Endothelial cell of umbilical vein (primary cell): ENCODE measurements at regions not wholly inside any gene's neighbourhood (a gene's known extent, or its start where the extent isn't known, plus 50 kb on each side); places are given as distances from the start of the nearest gene placed in this dataset.

ENCODE experiments used
- BruUV-seq: library from RNA; stranded (reverse); fragments of 400-500 nt; replicated peaks from 2 replicates; lab custom pipeline; 2021; lab: Mats Ljungman, UMichigan
- CTCF ChIA-PET: fragments of 300-600, 350-600 bp; sonication (Branson Sonifier 250); formaldehyde crosslinking; loops from one replicate; lab custom pipeline; 2021; ENCODE audit warnings: antibody characterized with exemption, inconsistent platforms; lab: Charles Lee
- POLR2A ChIA-PET: fragments of 300-600, 350-600 bp; sonication (Branson Sonifier 250); formaldehyde crosslinking; loops from one replicate; lab custom pipeline; 2021; ENCODE audit warnings: antibody characterized with exemption, inconsistent platforms; lab: Charles Lee
- DNase-seq: peaks from one replicate; pipeline ENCODE4 v3.0.0-alpha.2; 2011; ENCODE audit warnings: low read depth, low spot score
- FAIRE-seq: peaks from 2 replicates; lab custom pipeline; 2011; peaks lifted over from hg19 to GRCh38; lab: Jason Lieb, UNC
- H2AFZ ChIP-seq: 2 replicates; pipeline ENCODE4 v1.6.0; 2012; ENCODE audit warnings: low read depth, low read length, control low read depth, inconsistent platforms
- H3K27ac ChIP-seq: 2 replicates; pipeline ENCODE4 v1.5.1; 2011; ENCODE audit warnings: low read depth, mild to moderate bottlenecking, control low read depth, low read length, moderate library complexity; ENCODE audit not compliant: insufficient read depth
- H3K27me3 ChIP-seq, 2 experiments: 2 replicates each; pipeline versions ENCODE4 v1.6.0 to v1.6.1; 2011; ENCODE audit warnings: low read length in 2 of 2, mixed read lengths in 1 of 2; ENCODE audit not compliant: control insufficient read depth in 2 of 2, insufficient read depth in 2 of 2
- H3K36me3 ChIP-seq, 2 experiments: 2 replicates in 1 of 2; 3 replicates in 1 of 2; pipeline ENCODE4 v1.5.1; 2011; ENCODE audit warnings: low read length in 2 of 2, mild to moderate bottlenecking in 1 of 2, moderate library complexity in 1 of 2; ENCODE audit not compliant: control insufficient read depth in 2 of 2, insufficient read depth in 2 of 2; ENCODE audit errors: extremely low read depth in 1 of 2
- H3K4me1 ChIP-seq: 3 replicates; pipeline ENCODE4 v1.5.1; 2011; ENCODE audit warnings: mild to moderate bottlenecking, low read length; ENCODE audit not compliant: control insufficient read depth, insufficient read depth; ENCODE audit errors: extremely low read depth
- H3K4me2 ChIP-seq: 2 replicates; pipeline ENCODE4 v1.6.1; 2011; ENCODE audit warnings: low read length, control low read depth, mixed read lengths; ENCODE audit not compliant: insufficient read depth
- H3K4me3 ChIP-seq, 3 experiments: fragments of 200-600 bp in 1 of 3; sonication (generic), shearing (Covaris generic) in 1 of 3; replicated peaks in 1 of 3; 2 replicates each; pipeline ENCODE4 v1.5.1; 2011 to 2016; ENCODE audit warnings: control low read depth in 3 of 3, low read length in 3 of 3, mild to moderate bottlenecking in 2 of 3, inconsistent platforms in 1 of 3, low read depth in 1 of 3, moderate library complexity in 1 of 3; ENCODE audit not compliant: insufficient read depth in 1 of 3
- H3K79me2 ChIP-seq: 2 replicates; pipeline ENCODE4 v1.6.0; 2012; ENCODE audit warnings: low read length, inconsistent platforms; ENCODE audit not compliant: control insufficient read depth, insufficient read depth
- H3K9ac ChIP-seq: replicated peaks from 2 replicates; pipeline ENCODE3; 2011; ENCODE audit warnings: low read length, control low read depth; ENCODE audit not compliant: insufficient read depth; ENCODE audit errors: extremely low read depth
- H3K9me1 ChIP-seq: replicated peaks from 3 replicates; pipeline ENCODE4 v1.6.0; 2011; ENCODE audit warnings: mild to moderate bottlenecking, low read length; ENCODE audit not compliant: control insufficient read depth, insufficient read depth; ENCODE audit errors: extremely low read depth
- H3K9me3 ChIP-seq: replicated peaks from 2 replicates; pipeline ENCODE4 v1.5.1; 2012; ENCODE audit warnings: low read length, inconsistent platforms; ENCODE audit not compliant: control insufficient read depth, insufficient read depth
- H4K20me1 ChIP-seq: replicated peaks from 2 replicates; pipeline ENCODE3; 2011; ENCODE audit warnings: mild to moderate bottlenecking, low read length; ENCODE audit not compliant: control insufficient read depth, insufficient read depth; ENCODE audit errors: extremely low read depth
- CTCF ChIP-seq, 2 donors: IDR thresholded peaks; 1 replicate in 1 of 2; 2 replicates in 1 of 2; pipeline ENCODE4 v1.5.1; 2011; ENCODE audit warnings: low read length in 2 of 2, mild to moderate bottlenecking in 2 of 2, moderate library complexity in 2 of 2, control low read depth in 1 of 2, inconsistent platforms in 1 of 2, low read depth in 1 of 2; ENCODE audit not compliant: insufficient read depth in 1 of 2; ENCODE audit errors: extremely low read depth in 1 of 2
- EZH2 ChIP-seq: IDR thresholded peaks from 2 replicates; pipeline ENCODE4 v1.6.1; 2012; ENCODE audit warnings: borderline replicate concordance, low read depth, mild to moderate bottlenecking, moderate library complexity, low read length, inconsistent platforms; ENCODE audit not compliant: severe bottlenecking
- FOS ChIP-seq: IDR thresholded peaks from 2 replicates; pipeline ENCODE4 v1.6.1; 2011; ENCODE audit warnings: mild to moderate bottlenecking, low read length, moderate library complexity, borderline replicate concordance; ENCODE audit not compliant: insufficient read depth
- GATA2 ChIP-seq: IDR thresholded peaks from 2 replicates; pipeline ENCODE4 v1.7.0; 2011; ENCODE audit warnings: low read depth, mild to moderate bottlenecking, moderate library complexity, mixed read lengths, low read length; ENCODE audit not compliant: insufficient read length, insufficient read depth
- MAX ChIP-seq: IDR thresholded peaks from 2 replicates; pipeline ENCODE4 v1.6.1; 2011; ENCODE audit not compliant: insufficient read depth, insufficient read length
- MYC ChIP-seq: IDR thresholded peaks from one replicate; pipeline ENCODE4 v1.6.1; 2011; ENCODE audit warnings: mild to moderate bottlenecking, low read depth, low read length
- POLR2A ChIP-seq: IDR thresholded peaks from 2 replicates; pipeline ENCODE4 v1.6.1; 2012; ENCODE audit warnings: low read depth, mild to moderate bottlenecking, control low read depth, low read length
- POLR2AphosphoS5 ChIP-seq: IDR thresholded peaks from 2 replicates; pipeline ENCODE4 v1.6.1; 2012; ENCODE audit warnings: low read depth, mild to moderate bottlenecking, control low read depth, low read length, moderate library complexity; ENCODE audit not compliant: insufficient read depth
- dilution Hi-C: fragments of 300-500 bp; cut with MboI; formaldehyde crosslinking; loops from one replicate; pipeline ENCODE4 v1.15.0; 2019; ENCODE audit warnings: low sequenced_read_pairs; ENCODE audit not compliant: extremely low pct_ligation_motif_present
- intact Hi-C: fragments of 100-400 bp; cut with micrococcal nuclease; formaldehyde crosslinking; loops from one replicate; pipeline ENCODE4 v1.10.0; 2022

- H3K4me3 ChIP-seq: no peak overlapping the region
Measured at GRCh38 chr22:48313175-48313830, 1514.4 kb downstream of the BRD1 start.

More at GRCh38 chr22:48313175-48313830, 1514.4 kb downstream of the BRD1 start:
- no TSS peak for BruUV-seq
- no peak for TF ChIP-seq GATA2
- no peak for TF ChIP-seq CTCF (IDR thresholded peaks at IDR 0.05; ENCODE audit: extremely low read depth in 1 of 2, insufficient read depth in 1 of 2, low read depth in 1 of 2, low read length in 2 of 2)
- TF ChIP-seq FOS: no peak
- no peak for TF ChIP-seq EZH2
- no peak for TF ChIP-seq MAX
- no peak for TF ChIP-seq POLR2AphosphoS5
- no peak for TF ChIP-seq MYC
- TF ChIP-seq POLR2A: no peak
- intact Hi-C loops (no loop called here), dilution Hi-C loops (no loop called here)
- FAIRE-seq: no peak
- Histone ChIP-seq H3K79me2 (no peaks in the 10 kb centered on the region), H2AFZ (no peak overlapping the region), H3K36me3 (no peaks in the 10 kb centered on the region), H3K9ac (no peak overlapping the region), H3K27me3 (no peaks in the 10 kb centered on the region), H3K4me2 (no peak overlapping the region), H3K9me3 (peaks cover 21% of the 10 kb centered on the region), H4K20me1 (no peaks in the 10 kb centered on the region), H3K27ac (no peak overlapping the region), H3K4me1 (no peaks in the 10 kb centered on the region), H3K9me1 (no peaks in the 10 kb centered on the region)
- ChIA-PET CTCF (no interaction called here), POLR2A (no interaction called here)
- DNase-seq: no peak
